Activated CD8-positive, alpha-beta T cell treated with anti-CD3 and anti-CD28 coated beads for 36 hours (primary cell): ENCODE measurements at regions not wholly inside any gene's neighbourhood (a gene's known extent, or its start where the extent isn't known, plus 50 kb on each side); places are given as distances from the start of the nearest gene placed in this dataset.
"Not testable (repeated sequence)": the region's sequence is repeated elsewhere in the genome, so short reads cannot be mapped to it uniquely, and the experiment has no call there.

Experiments used
- ATAC-seq: fragments of 200-7000 bp; cut with Tn5 transposase; one replicate; pipeline ENCODE4 v1.10.0; 2021; ENCODE audit warnings: mild to moderate bottlenecking, moderate library complexity
- CTCF ChIA-PET: fragments of 350-600 bp; sonication (Branson Sonifier 250); formaldehyde crosslinking; loops from one replicate; lab custom pipeline; 2021; ENCODE audit warnings: antibody characterized with exemption; lab: Charles Lee
- POLR2A ChIA-PET: fragments of 350-600 bp; sonication (Branson Sonifier 250); formaldehyde crosslinking; loops from one replicate; lab custom pipeline; 2021; ENCODE audit warnings: antibody characterized with exemption; lab: Charles Lee
- DNase-seq: peaks from one replicate; pipeline ENCODE4 v3.0.0-alpha.2; 2020
- H3K27ac Mint-ChIP-seq: one replicate; pipeline ENCODE4 v1.8.0; 2021; ENCODE audit warnings: mild to moderate bottlenecking, mixed read lengths
- H3K27me3 Mint-ChIP-seq: one replicate; pipeline ENCODE4 v1.8.0; 2021; ENCODE audit warnings: mixed read lengths
- H3K36me3 Mint-ChIP-seq: one replicate; pipeline ENCODE4 v1.8.0; 2021; ENCODE audit warnings: low read depth, mixed read lengths
- H3K4me1 Mint-ChIP-seq: one replicate; pipeline ENCODE4 v1.8.0; 2021; ENCODE audit warnings: low read depth, mixed read lengths
- H3K4me3 Mint-ChIP-seq: one replicate; pipeline ENCODE4 v1.8.0; 2021; ENCODE audit warnings: mild to moderate bottlenecking, moderate library complexity, mixed read lengths
- H3K9me3 Mint-ChIP-seq: one replicate; pipeline ENCODE4 v1.8.0; 2021; ENCODE audit warnings: mixed read lengths
- CTCF ChIP-seq: fragments of 200-600 bp; IDR thresholded peaks from one replicate; pipeline ENCODE4 v1.8.0; 2022; ENCODE audit warnings: antibody characterized with exemption, mild to moderate bottlenecking
- intact Hi-C: fragments of 100-400 bp; cut with micrococcal nuclease; formaldehyde crosslinking; loops from one replicate; pipeline ENCODE4 v1.10.0; 2022

DNA sequence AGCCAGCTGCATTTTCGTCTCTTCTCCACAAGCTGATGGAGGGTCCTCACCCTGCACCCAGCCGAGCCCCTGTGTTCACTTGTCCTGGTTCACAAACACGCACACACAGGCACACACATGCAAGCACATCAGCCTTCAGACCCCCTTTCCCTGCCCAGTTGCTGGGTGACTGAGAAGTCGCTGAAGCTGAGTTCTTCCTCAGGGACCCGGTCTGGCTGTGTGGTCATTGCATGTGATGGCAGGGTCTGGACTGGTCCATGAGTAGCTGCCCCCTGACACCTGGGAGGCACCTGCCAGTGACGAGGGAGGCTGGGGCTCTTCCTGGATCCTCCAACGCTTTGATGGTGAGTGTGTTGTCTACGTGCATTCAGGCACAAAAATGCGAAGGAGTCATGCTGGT is 546.1 kb upstream of the SALL3 start:
- H3K4me3 Mint-ChIP-seq = no peak overlapping the region
- H3K4me1 Mint-ChIP-seq = no peaks in the 10 kb centered on the region
- H3K36me3 Mint-ChIP-seq = no peaks in the 10 kb centered on the region
- intact Hi-C loops = no loop called here
- no peak overlapping the region for H3K27ac Mint-ChIP-seq
- no peak for ATAC-seq
- no peaks in the 10 kb centered on the region for H3K9me3 Mint-ChIP-seq
- TF ChIP-seq CTCF = no peak
- ChIA-PET POLR2A (no interaction called here), CTCF (no interaction called here)
- no peak for DNase-seq
- peaks cover 2% of the 10 kb centered on the region for H3K27me3 Mint-ChIP-seq

GRCh38 chr18:78436110-78436509 is 543.5 kb upstream of the SALL3 start:
- no peaks in the 10 kb centered on the region for H3K36me3 Mint-ChIP-seq
- TF ChIP-seq CTCF = no peak
- H3K4me3 Mint-ChIP-seq = no peak overlapping the region
- DNase-seq (no peak), ATAC-seq (no peak)
- H3K27ac Mint-ChIP-seq = no peak overlapping the region
- H3K4me1 Mint-ChIP-seq = no peaks in the 10 kb centered on the region
- H3K9me3 Mint-ChIP-seq = no peaks in the 10 kb centered on the region
- ChIA-PET POLR2A (no interaction called here), CTCF (no interaction called here)
- H3K27me3 Mint-ChIP-seq = peaks cover 4% of the 10 kb centered on the region
- intact Hi-C loops = no loop called here

DNA sequence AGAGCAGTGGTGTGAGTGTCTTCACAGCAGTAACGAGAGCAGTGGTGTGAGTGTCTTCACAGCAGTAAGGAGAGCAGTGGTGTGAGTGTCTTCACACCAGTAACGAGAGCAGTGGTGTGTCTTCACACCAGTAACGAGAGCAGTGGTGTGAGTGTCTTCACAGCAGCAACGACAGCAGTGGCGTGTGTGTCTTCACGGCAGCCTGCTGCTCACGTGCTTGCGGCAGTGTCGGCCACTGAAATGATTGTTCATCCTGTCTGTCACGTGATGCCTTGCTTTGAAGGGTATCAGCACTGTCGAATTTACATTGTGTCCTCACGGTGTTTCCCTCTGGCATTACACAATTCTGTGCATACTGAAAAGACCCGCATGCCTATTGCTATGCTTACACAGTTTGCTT is 541.4 kb upstream of the SALL3 start:
- CTCF ChIA-PET, intact Hi-C loops, ATAC-seq, H3K27me3 Mint-ChIP-seq, H3K4me1 Mint-ChIP-seq, DNase-seq, H3K9me3 Mint-ChIP-seq, H3K27ac Mint-ChIP-seq, POLR2A ChIA-PET, H3K36me3 Mint-ChIP-seq, H3K4me3 Mint-ChIP-seq: not testable (repeated sequence)

- TF ChIP-seq CTCF = no peak
- H3K9me3 Mint-ChIP-seq = no peaks in the 10 kb centered on the region
- ATAC-seq = no peak
- no peaks in the 10 kb centered on the region for H3K36me3 Mint-ChIP-seq
- no peaks in the 10 kb centered on the region for H3K27me3 Mint-ChIP-seq
- intact Hi-C loops = no loop called here
- H3K4me1 Mint-ChIP-seq = no peaks in the 10 kb centered on the region
- ChIA-PET CTCF (no interaction called here), POLR2A (no interaction called here)
- no peak for DNase-seq
- H3K27ac Mint-ChIP-seq = no peak overlapping the region
- H3K4me3 Mint-ChIP-seq = no peak overlapping the region
These were observed 533.7 kb upstream of the SALL3 start for GRCh38 chr18:78445880-78446279.

GRCh38 chr18:78447211-78447610 is 532.4 kb upstream of the SALL3 start:
- DNase-seq (no peak), ATAC-seq (no peak)
- ChIA-PET POLR2A (no interaction called here), CTCF (no interaction called here)
- Mint-ChIP-seq H3K36me3 (no peaks in the 10 kb centered on the region), H3K9me3 (no peaks in the 10 kb centered on the region), H3K4me1 (no peaks in the 10 kb centered on the region), H3K4me3 (no peak overlapping the region), H3K27me3 (no peaks in the 10 kb centered on the region), H3K27ac (no peak overlapping the region)
- intact Hi-C loops = no loop called here
- no peak for TF ChIP-seq CTCF

DNA sequence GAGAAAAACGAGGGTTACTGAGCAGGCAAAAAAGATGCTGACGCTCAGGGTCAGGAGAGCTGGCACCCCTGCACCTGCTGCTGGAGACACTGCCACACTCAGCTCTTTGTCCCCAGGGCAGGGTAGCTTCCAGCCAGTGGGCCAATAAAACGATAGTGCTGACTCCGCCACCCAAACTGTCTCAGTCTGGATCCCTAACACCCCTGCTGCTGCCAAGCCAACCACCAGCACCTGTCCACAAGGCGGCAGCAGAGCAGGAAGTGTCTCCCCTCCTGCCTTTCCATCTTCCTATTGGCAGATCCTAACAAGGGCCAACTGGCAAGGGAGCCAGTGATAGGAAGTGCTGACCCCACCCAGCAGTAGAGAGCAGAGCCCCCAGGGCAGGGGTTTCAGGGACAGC is 531.5 kb upstream of the SALL3 start:
- TF ChIP-seq CTCF = no peak
- intact Hi-C loops = no loop called here
- H3K27ac Mint-ChIP-seq = no peak overlapping the region
- H3K27me3 Mint-ChIP-seq = no peaks in the 10 kb centered on the region
- ATAC-seq = no peak
- no peaks in the 10 kb centered on the region for H3K4me1 Mint-ChIP-seq
- DNase-seq = no peak
- ChIA-PET POLR2A (no interaction called here), CTCF (no interaction called here)
- no peaks in the 10 kb centered on the region for H3K9me3 Mint-ChIP-seq
- H3K4me3 Mint-ChIP-seq = no peak overlapping the region
- H3K36me3 Mint-ChIP-seq = no peaks in the 10 kb centered on the region
